Caki2 (cell line): ENCODE measurements at regions not wholly inside any gene's neighbourhood (a gene's known extent, or its start where the extent isn't known, plus 50 kb on each side); places are given as distances from the start of the nearest gene placed in this dataset.

ENCODE experiments used
- DNase-seq: peaks from one replicate; pipeline ENCODE4 v3.0.0-alpha.2; 2015; ENCODE audit warnings: low read depth
- in situ Hi-C: cut with HindIII; loops from 2 replicates; pipeline ENCODE4 v1.10.0; 2016; ENCODE audit warnings: low sequenced_read_pairs, low pct_unique_long_range_greater_than_20kb, mixed read lengths

- DNase-seq, result no peak
- in situ Hi-C loops, result no loop called here
Measured at GRCh38 chr11:31877863-31878262, 66.7 kb upstream of the PAX6 start.

- DNase-seq, result no peak
- in situ Hi-C loops, result no loop called here
Measured at GRCh38 chr11:31877083-31877482, 66.0 kb upstream of the PAX6 start.

- DNase-seq, result no peak
- in situ Hi-C loops, result no loop called here
Measured at GRCh38 chr11:31875866-31876560, 64.9 kb upstream of the PAX6 start.

- in situ Hi-C loops, result no loop called here
- no peak for DNase-seq
Measured at GRCh38 chr11:31874631-31875191, 63.6 kb upstream of the PAX6 start.

- in situ Hi-C loops, result no loop called here
- DNase-seq, result no peak
Measured at GRCh38 chr11:31873124-31873523, 62.0 kb upstream of the PAX6 start.

GRCh38 chr11:31872076-31872443 lies 60.9 kb upstream of the PAX6 start:
- in situ Hi-C loops, result no loop called here
- peak; percentile 70 for DNase-seq

GRCh38 chr11:31871310-31872075 lies 60.4 kb upstream of the PAX6 start:
- DNase-seq, result no peak
- in situ Hi-C loops, result no loop called here

- peak; percentile 8 for DNase-seq
- in situ Hi-C loops, result no loop called here
Measured at GRCh38 chr11:31870609-31871309, 59.6 kb upstream of the PAX6 start.

GRCh38 chr11:31869986-31870385 lies 58.9 kb upstream of the PAX6 start:
- no peak for DNase-seq
- in situ Hi-C loops, result no loop called here

GRCh38 chr11:31865606-31866300 lies 54.6 kb upstream of the PAX6 start:
- in situ Hi-C loops, result no loop called here
- DNase-seq, result no peak

GRCh38 chr11:31863170-31863832 lies 52.2 kb upstream of the PAX6 start:
- DNase-seq, result no peak
- in situ Hi-C loops, result no loop called here

- no peak for DNase-seq
- in situ Hi-C loops, result no loop called here
Measured at GRCh38 chr11:31861011-31861410, 49.9 kb upstream of the PAX6 start.
